NCI-H748 (cell line): ENCODE measurements at regions not wholly inside any gene's neighbourhood (a gene's known extent, or its start where the extent isn't known, plus 50 kb on each side); places are given as distances from the start of the nearest gene placed in this dataset.
"Not testable (repeated sequence)": the region's sequence is repeated elsewhere in the genome, so short reads cannot be mapped to it uniquely, and the experiment has no call there.

Source experiments
- DNase-seq: peaks from one replicate; lab custom pipeline; 2025; ENCODE audit not compliant: unreplicated experiment; lab: John Stamatoyannopoulos, UW

DNA sequence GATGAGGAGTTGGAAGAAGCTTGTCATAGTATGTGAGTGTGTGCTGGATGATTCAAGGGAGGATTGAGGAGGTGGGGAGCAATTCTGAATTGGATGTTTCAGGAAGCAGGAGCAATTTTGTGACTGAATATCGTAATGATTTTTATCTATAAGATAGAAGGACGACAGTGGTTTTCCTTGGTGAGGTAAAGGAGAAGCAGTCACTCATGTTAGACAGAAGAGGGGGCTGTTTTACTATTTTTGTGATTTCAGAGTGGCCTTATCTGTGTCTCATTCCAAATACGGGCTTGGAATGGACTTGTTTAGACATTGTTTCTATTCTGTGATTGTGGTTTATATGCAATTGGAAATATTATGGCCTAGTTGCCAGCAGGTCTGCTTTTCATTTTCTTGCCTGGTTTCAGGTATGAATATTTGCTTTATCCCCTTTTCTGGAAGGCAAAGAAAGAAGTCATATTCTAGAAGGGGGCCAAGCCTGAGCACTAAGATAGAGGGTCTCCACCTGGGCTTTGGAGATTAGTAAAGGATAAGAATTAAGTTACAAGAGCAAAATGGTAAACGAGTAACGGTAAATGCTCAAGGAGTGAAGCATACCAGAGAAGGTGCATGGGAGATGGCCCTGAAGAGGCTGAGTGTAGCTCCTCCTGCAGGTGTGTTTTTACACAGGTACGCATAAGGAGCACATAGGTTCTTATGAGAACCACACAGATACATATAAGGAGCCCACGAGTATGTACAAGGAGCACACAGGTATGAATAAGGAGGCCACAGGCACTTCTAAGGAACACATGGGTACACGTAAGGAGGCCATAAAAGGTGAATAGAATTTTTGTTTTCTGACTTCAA is 124.6 kb upstream of the KCNAB1 start:
- DNase-seq, result peak; percentile 41

DNA sequence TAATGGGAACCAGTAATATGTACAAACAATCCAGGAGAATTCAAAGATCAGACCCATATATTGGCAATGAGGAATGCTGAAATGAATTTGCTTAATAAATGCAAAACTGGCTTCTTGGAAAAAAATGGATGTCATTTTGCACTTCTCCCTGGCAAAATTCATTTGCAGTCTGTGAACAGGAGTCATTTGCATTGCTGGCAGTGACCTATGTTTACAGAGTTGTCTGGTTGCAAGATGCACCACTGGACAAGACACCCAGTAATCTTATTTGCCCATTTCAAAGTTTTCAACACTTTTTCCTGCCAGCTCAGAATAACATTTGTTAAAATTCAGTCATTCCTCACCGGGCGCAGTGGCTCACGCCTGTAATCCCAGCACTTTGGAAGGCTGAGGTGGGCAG is 123.5 kb upstream of the KCNAB1 start:
- no peak for DNase-seq

DNA sequence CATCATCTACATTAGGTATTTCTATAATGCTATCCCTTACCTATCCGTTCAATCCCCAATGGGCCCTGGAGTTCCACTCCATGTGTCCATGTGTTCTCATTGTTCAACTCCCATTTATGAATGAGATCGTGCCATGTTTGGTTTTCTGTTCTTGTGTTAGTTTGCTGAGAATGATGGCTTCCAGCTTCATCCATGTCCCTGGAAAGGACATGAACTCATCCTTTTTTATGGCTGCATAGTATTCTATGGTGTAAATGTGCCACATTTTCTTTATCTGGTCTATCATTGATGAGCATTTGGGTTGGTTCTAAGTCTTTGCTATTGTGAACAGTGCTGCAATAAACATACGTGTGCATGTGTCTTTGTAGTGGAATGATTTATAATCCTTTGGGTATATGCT is 122.2 kb upstream of the KCNAB1 start:
- DNase-seq, result not testable (repeated sequence)

DNA sequence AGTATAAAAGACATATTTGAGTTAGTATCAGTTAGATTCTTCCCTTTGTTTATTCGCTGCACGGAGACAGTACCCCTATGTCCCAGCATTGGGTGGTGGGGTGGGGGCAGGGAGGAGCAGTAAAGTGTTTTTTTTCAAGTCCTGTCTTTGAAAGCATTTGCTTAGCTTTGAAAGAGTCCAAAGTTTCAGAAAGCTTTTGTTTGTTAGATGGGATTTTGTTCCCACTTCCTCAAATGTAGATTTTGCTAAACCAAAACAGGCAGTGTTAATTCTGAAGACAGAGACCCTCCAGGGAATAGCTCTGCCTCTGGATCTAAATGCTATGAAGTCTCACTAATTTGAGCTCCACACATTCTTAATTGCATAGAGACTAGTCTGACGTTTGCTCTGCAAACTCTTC is 114.6 kb upstream of the KCNAB1 start:
- DNase-seq, result no peak

DNA sequence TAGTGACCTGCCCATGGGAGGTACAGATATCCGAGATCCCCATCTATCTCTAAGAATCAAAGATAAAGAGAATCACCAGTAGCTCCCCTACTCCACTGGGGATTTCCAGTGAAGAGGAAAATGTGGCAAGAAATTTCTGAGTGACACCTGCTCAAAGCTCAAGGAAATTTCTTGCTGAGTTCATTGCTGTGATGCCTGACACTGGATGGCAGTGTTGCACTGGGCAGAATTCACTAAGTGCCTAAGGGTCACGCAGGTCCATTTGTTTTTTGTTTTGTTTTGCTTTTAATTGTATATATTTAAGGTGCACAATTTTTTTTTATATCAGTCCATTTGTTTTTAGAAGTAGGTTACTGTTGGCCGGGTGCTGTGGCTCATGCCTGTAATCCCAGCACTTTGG is 109.5 kb upstream of the KCNAB1 start:
- peak; percentile 3 for DNase-seq

DNA sequence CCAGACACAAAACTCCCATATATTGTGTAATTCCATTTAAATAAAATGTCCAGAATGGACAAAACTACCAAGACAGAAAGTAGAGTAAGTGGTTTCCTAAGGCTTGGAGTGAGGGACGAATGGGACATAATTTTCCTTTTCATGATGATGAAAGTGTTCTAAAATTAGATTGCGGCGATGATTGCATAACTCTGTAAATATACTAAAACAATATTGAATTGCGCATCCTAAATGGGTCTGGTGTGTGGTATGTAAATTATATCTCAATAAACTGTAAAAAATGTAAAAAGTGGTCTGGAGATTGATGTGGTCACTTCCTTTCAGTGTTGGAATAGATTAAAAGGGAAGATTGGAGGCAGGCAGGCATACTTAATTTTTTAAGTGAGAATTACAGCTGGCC is 105.9 kb upstream of the KCNAB1 start:
- no peak for DNase-seq

DNA sequence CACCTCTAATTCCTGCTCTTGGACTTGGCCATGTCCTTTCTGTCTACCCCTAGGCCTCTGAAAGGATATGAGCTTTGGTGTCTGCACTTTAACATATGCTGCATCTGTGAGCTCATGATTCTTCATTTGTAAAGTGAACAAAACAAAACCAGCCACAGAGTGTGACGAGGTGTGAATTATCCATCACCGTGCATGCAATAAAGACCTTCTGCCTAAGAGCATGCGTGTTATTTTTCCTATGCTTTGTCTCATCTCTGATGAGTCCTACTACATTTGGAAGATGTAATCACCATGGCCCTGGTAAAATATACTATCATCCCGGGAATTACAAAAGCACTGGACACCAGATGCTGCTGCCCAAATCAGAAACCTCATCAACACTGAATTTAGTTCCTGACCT is 103.5 kb upstream of the KCNAB1 start:
- DNase-seq, result no peak

DNA sequence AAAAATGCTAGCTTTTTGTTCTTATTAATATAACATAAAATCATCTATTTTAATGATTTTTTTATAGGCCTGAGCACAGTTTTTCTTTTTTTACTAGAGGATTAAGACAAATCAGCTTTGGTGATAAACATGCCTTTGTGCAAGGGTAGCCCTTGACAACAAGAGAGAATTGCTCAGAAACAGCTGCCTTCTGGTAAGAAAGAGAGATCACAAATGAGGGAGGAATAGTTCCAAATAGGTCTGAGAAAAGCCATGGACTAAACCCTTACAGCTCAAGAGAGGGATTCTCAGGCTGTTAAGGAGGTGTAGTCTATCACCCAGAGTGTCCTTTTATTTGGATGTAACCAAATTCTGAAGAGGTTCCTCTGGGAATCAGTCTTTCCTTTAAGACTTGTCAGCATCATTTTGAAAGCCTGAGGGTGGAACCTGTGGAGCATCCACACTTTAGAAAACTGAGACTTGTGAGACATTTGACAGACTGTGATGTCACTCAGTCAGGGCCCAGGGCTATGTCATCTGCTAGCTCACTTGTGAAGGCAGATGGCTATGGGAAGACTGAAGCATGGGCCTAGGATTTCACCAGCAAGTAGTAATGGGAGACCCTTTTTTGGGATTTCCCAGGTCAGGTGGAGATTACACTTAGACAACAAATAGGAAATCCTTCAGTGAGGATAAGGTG is 102.9 kb upstream of the KCNAB1 start:
- no peak for DNase-seq

DNA sequence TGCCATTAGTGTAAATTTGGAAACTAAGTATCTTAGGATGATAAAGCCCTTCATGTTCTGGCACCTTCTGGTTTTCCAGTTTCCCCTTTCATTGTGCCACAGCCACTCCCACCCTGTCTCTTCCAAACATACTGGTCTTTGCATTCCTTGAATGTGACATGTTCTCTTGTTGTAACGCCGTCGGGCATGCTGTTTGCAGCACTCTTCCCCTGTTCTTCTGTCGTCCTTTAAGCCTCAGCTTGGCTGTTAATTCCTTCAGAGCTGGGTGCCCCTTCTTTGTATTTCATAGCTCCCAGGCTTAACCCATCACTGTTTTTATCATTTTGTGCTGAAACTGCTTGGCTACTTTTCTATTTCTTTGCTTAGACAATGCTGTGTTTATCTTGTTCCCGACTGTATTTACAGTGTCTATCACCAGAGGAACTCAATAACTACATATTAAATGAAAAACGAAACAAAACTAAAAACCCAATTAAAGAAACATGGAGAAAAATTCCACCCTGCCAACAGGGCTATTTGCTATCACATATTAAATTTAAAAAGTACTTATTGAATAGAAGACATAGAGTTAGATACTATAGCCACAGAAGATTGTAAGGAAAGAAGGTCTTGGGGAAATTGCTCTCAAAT is 95.4 kb upstream of the KCNAB1 start:
- no peak for DNase-seq

DNA sequence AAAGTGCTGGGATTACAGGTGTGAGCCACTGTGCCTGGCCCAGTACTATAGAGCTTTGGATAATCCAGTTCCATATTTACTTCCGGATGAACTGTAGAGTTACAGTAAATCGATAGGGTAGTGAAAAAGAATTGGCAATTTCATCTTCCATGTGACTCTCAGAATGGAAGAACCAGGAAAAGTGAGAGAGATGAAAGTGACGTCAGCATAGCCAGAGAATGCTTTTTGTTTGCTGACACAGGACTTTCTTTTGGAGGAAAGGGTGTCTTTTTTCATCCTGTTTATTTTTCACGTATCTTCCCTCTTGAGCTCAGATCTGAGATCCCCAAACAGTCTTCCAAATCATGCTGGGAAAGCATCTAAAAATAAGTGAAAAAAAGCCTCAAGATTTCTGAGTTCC is 91.2 kb upstream of the KCNAB1 start:
- DNase-seq, result no peak

DNA sequence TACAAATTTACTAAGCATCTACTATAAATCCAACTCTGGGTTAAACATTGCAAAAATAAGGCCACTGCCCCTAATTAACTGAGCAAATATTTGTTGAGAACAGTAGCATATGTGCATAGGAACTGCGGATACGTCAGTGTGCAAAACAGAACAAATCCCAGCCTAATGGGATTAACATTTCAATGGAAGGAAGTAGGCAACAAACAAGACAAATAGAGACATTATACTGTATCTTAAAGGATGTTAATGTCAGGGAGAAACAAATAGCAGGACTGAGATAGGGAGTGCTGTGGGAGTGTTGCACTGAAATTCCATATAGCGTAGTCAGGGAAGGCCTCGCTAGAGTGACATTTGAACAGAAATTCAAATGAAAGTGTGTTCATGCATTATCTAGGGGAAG is 89.7 kb upstream of the KCNAB1 start:
- no peak for DNase-seq

DNA sequence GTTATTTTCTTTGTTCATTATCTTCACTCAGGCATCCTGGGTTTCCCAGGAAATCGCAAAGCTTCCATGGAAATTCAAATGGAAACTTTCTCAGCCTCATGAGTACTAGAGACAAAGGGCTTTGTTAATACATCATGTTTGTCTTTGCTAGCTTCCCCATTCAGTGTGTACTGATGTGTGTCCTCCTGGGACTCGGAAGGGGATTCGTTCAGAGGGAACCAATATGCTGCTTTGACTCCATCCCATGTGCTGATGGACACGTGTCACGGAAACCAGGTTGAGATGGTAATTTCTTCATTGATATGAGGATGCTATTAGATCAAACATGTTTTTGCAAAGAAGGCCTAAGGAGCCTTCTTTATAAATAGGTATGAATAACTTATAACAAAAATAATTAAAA is 87.0 kb upstream of the KCNAB1 start:
- DNase-seq, result no peak

DNA sequence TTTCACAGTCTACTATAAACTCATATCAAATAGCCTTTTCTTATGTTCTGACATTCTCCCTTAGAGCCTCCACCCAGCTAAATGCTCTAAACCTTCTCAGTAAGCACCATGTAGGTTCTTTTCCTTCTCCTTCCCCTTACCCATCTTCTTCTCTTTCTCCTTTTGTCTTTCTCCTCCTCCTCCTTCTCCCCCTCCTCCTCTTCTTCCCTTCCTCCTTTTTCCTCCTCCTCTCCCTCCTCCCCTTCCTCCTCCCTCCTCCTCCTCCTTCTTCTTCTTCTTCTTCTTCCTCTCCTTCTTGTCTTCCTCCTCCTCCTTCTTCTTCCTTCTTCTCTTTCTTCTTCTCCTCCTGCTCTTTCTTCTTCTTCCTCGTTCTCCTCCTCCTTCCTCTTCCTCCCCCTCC is 85.2 kb upstream of the KCNAB1 start:
- no peak for DNase-seq

DNA sequence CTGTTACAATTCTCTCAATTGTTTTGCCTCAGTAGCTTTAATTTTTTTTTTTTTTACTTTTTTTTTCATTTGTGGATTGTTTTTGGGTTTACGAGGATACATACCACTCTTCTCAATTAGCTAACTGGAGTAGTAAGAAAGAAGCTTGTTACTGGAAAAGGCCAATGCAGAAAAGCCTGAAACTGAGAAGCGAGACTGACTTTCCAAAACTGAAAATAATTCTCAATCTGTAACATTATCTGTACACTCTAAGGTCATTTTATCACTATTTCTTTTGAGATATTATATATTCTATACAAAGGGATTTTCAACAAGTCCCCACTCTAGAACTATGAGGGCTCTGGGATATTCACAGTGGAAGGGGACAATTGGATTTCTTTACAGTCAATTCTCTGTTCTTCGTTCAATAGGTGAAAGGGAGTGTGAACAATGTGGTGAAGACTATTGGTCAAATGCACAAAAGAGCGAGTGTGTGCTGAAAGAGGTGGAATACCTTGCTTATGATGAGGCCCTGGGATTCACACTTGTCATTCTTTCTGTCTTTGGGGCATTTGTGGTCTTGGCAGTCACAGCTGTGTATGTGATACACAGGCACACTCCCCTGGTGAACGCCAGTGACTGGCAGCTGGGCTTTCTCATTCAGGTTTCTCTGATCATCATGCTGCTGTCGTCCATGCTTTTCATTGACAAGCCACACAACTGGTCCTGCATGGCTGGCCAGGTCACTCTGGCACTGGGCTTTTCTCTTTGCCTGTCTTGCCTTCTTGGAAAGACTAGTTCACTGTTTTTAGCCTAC is 83.9 kb upstream of the KCNAB1 start:
- DNase-seq, result no peak

DNA sequence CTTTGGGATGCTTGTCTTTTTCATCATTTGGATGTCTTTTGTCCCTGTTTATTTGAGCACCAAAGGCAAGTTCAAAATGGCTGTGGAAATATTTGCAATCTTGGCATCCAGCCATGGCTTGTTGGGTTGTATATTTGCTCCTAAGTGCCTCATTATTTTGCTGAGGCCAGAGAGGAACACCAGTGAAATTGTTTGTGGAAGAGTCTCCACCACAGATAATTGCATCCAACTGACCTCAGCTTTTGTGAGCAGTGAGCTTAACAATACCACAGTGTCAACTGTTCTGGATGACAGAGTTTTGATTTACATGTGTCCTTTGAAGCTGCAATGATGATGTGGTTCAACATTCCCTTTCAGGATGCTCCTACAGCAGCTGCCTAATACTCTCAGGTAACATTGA is 83.0 kb upstream of the KCNAB1 start:
- DNase-seq, result peak; percentile 97

DNA sequence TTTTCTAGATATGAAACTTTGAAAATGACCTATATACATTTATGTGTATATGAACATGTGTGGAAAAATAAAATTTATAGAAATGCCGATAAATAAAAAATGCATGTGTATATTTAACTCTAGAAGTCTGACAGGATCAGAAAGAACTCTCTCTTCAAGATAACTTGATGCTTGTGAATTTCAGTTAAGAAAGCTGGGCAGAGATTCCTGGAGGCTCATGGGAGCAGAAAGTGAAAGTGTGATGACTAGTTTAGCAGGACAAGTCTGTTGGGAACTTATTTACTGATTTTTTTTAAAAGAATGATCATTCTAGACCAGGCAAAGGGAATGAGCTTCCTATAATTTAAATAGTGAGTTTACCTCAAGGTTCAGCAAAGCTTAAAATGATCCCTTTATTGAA is 81.5 kb upstream of the KCNAB1 start:
- no peak for DNase-seq

DNA sequence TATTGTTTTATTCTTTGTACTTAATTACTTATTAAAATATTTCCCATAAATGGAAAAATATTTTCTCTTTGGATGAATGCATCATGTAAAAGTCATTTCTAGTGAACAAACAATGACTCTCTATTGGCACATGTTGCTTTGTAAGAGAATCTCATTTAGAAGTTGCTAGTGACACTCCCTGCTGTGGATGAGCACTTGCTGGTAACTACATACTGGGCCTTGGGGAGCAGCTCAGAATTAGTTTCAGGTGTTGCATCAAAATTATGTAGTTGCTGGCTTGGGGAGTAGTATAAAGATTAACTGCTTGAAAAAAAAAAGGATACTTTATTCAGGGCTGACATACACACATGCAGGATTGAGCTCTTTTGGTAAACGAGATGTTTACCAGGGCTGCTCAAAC is 80.3 kb upstream of the KCNAB1 start:
- DNase-seq, result no peak

DNA sequence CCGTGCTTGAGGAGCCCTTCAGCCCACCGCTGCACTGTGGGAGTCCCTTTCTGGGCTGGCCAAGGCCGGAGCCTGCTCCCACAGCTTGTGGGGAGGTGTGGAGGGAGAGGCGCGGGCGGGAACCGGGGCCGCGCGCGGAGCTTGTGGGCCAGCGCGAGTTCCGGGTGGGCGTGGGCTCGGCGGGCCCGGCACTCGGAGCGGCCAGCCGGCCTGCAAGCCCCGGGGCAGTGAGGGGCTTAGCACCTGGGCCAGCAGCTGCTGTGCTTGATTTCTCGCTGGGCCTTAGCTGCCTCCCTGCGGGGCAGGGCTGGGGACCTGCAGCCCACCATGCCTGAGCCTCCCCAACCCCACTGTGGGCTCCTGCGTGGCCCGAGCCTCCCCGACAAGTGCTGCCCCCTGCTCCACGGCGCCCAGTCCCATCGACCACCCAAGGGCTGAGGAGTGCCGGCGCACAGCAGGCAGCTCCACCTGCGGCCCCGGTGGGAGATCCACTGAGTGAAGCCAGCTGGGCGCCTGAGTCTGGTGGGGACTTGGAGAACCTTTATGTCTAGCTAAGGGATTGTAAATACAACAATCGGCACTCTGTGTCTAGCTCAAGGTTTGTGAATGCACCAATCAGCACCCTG is 79.0 kb upstream of the KCNAB1 start:
- DNase-seq, result not testable (repeated sequence)

DNA sequence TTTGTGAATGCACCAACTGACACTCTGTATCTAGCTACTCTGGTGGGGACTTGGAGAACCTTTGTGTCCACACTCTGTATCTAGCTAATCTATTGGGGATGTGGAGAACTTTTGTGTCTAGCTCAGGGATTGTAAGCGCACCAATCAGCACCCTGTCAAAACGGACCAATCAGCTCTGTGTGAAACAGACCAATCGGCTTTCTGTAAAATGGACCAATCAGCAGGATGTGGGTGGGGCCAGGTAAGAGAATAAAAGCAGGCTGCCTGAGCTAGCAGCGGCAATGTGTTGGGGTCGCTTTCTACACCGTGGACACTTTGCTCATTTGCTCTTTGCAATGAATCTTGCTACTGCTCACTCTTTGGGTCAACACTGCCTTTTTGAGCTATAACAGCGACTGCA is 78.5 kb upstream of the KCNAB1 start:
- not testable (repeated sequence) for DNase-seq

DNA sequence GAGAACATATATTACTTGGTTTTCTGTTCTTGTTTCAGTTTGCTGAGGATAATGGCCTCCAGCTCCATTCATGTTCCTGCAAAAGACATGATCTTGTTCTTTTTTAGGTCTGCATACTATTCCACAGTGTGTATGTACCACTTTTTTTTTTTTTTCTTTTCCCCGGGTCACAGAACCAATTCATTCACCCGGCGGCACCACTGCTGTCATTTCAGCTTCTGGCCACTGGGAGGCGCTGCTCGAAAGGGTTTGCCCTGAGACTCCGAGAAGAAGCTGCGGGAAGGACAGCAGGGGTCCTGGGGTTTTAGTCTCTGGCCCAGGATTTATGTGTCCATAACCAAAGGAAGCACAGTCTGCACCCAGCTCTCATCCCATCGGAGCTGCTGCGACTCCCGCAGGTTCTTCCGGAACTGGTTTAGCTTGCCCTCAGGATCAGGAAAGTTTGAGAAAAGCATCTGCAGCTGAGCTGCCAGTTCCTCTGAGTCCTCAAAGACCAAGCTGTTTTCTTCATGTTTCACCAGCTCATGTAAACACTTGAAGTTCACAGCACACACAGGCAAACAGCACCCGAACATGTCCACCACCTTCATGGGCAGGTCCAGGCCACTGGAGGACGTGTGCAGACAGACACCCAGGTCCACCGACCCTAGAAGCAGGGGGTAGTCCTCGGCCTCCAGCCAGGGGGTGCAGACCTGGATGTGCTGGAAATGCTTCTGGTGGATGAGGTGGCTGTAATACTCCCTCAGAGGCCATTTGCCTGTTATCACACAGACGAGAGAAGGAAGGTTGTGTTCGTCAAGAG is 76.3 kb upstream of the KCNAB1 start:
- peak; percentile 16 for DNase-seq
